Activated T-cell treated with anti-CD3 and anti-CD28 coated beads, Interleukin-2, amount 50 U/mL, for 24 hours (primary cell): ENCODE measurements at regions not wholly inside any gene's neighbourhood (a gene's known extent, or its start where the extent isn't known, plus 50 kb on each side); places are given as distances from the start of the nearest gene placed in this dataset.

Experiments used
- DNase-seq: peaks from one replicate; pipeline ENCODE4 v3.0.0-alpha.2; 2020
- H3K27ac Mint-ChIP-seq: 2 replicates; pipeline ENCODE4 v1.8.0; 2020; ENCODE audit warnings: mild to moderate bottlenecking, mixed read lengths
- H3K27me3 Mint-ChIP-seq: 2 replicates; pipeline ENCODE4 v1.8.0; 2020; ENCODE audit warnings: mixed read lengths
- H3K36me3 Mint-ChIP-seq: 2 replicates; pipeline ENCODE4 v1.8.0; 2020; ENCODE audit warnings: low read depth, mixed read lengths
- H3K4me1 Mint-ChIP-seq: 2 replicates; pipeline ENCODE4 v1.8.0; 2020; ENCODE audit warnings: low read depth, mixed read lengths
- H3K4me3 Mint-ChIP-seq: 2 replicates; pipeline ENCODE4 v1.8.0; 2020; ENCODE audit warnings: mild to moderate bottlenecking, moderate library complexity, mixed read lengths
- H3K9me3 Mint-ChIP-seq: 2 replicates; pipeline ENCODE4 v1.8.0; 2020; ENCODE audit warnings: mixed read lengths

DNA sequence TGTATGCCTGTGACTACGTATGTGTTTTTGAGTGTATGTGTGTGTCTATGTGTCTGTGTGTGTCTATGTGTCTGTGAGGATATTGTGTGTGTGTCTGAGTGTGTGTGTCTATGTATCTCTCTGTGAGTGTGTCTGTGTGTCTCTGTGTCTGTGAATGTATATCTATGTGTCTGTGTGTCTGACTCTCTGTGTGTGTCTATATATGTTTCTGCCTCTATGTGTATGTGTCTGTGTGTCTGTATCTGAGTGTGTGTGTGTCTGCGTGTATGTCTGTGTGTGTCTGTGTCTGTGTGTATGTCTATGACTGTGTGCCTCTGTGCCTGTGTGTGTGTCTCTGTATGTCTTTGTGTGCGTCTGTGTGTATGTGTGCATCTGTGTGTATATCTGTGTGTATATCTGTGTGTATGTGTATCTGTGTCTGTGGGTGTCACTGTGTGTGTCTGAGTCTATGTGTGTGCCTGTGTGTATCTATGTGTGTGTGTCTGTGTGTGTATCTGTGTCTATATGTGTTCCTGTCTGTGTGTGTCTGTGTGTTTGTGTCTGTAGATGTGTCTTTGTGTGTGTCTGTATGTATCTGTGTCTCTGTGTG, 172.7 kb downstream of the MYCN start:
- DNase-seq, result no peak
- H3K4me1 Mint-ChIP-seq, result no peaks in the 10 kb centered on the region
- H3K27ac Mint-ChIP-seq, result no peak overlapping the region
- no peaks in the 10 kb centered on the region for H3K27me3 Mint-ChIP-seq
- H3K4me3 Mint-ChIP-seq, result no peak overlapping the region
- H3K9me3 Mint-ChIP-seq, result no peaks in the 10 kb centered on the region
- H3K36me3 Mint-ChIP-seq, result no peaks in the 10 kb centered on the region

DNA sequence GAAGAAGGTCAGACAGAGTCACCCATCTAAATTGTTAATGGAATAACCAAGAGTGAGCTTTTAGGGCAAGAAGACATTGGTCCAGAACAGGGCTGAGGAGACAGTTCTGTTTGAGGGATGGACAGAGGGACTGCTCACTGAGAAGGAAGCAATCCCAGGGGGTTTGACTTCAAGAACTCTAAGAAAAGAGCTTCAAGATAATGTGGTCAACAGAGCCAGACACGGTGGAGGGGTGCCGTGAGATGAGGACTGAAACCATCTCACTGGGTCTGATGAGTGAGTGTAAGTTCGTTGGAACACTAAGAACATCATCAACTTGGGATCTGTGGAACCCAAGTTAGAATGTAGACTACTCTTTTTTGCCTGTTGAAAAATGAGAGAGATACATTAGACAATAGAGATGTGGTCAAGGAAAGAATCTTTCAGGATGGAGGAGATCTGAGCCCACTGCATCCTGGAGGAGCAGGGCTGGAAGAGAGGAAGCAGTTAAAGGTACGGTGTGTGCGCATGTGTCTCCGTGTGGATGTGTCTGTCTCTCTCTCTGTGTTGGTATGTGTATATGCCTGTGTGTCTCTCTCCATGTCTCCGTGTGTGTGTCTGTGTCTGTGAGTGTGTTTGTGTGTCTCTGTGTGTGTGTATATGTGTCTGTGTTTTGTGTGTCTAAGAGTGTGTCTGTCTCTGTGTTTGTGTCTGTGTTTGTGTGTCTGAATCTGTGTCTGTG, 172.1 kb downstream of the MYCN start:
- Mint-ChIP-seq H3K27me3 (no peaks in the 10 kb centered on the region), H3K4me1 (no peaks in the 10 kb centered on the region), H3K9me3 (no peaks in the 10 kb centered on the region), H3K4me3 (no peak overlapping the region), H3K27ac (no peak overlapping the region), H3K36me3 (no peaks in the 10 kb centered on the region)
- DNase-seq, result no peak

DNA sequence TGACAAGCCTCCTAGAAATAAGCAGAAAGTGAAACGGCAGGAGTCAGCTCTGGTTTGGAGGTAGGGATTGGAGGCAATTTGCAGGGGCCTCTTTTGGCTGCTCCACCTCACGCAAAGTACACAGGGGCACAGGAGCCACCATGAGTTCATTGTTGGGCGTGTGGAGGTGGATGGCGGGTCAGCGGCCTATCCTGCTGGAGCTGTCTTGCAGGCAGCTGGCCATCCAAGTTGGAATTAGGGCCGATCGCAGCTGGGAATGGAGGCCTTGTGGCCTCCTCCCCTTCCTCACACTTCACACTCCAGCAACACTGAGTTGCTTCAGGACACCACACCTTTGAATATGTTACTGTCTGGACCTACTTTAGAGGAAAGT, 171.5 kb downstream of the MYCN start:
- H3K36me3 Mint-ChIP-seq, result no peaks in the 10 kb centered on the region
- no peak for DNase-seq
- no peaks in the 10 kb centered on the region for H3K27me3 Mint-ChIP-seq
- H3K4me3 Mint-ChIP-seq, result no peak overlapping the region
- no peaks in the 10 kb centered on the region for H3K9me3 Mint-ChIP-seq
- H3K27ac Mint-ChIP-seq, result no peak overlapping the region
- no peaks in the 10 kb centered on the region for H3K4me1 Mint-ChIP-seq

DNA sequence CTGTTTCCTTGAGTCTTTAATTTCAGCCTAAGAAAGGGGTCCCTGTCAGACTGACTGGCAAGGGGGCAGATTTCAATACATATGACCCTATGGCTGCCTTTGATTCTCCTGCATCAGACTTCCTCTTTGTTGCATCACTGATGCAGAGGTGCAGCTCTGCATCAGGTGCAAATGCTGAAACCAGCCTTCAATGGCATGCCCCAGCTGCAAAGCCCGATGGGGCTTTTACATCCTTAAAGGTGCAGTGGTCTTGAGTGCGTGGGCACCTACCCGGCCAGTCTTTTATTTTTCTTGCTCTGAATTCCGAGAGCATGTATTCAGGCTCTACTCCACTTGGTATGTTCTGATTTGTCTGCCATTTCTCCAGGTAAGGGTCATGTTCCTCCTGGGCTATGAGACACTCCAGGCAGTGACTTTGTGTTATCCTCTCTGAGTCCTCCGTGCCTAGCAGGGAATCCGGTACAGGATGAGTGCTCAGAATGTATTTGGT, 169.5 kb downstream of the MYCN start:
- Mint-ChIP-seq H3K36me3 (no peaks in the 10 kb centered on the region), H3K4me3 (no peak overlapping the region), H3K9me3 (no peaks in the 10 kb centered on the region), H3K27me3 (no peaks in the 10 kb centered on the region), H3K27ac (no peak overlapping the region), H3K4me1 (no peaks in the 10 kb centered on the region)
- DNase-seq, result no peak

DNA sequence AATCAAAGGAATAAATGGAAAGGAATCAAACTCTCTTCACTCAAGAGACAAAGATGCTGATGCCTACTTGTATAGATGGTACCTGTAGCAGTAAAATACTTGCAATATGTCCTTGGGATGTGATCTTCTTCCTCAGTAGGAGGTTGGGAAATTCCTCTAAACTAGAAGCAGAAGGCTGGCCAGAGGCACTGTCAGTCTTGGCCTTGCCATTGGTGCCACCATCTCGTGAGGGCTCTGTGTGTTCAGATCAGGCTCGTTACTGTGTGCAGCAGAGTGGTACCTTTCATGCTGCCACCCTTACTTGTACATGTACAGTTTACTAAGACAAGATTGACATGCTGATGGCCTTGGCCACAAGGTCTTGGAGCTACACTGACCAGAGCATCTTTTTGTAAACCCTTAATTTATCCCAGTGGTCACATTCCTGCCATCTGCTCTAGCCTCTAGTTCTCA, 169.0 kb downstream of the MYCN start:
- no peaks in the 10 kb centered on the region for H3K4me1 Mint-ChIP-seq
- H3K9me3 Mint-ChIP-seq, result no peaks in the 10 kb centered on the region

DNA sequence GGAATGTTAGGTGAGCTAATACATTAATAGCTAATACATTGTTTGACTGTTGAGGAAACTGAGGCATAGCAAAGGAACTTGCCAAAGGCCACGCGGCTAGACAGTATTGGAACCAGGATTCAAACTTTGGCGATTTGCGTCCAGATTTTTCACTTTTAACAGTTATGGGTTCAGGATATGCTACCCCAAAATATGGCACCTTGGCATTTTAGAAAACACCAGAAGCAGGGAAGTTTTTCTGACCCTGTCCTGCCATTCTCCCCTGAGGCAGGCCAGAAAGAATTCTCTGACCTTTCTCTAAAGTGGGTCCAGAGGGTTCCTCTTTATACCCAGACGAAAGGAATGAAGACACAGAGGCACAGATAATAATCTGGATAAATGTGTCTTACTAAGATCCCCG, 166.9 kb downstream of the MYCN start:
- DNase-seq, result no peak
- Mint-ChIP-seq H3K9me3 (no peaks in the 10 kb centered on the region), H3K4me1 (no peaks in the 10 kb centered on the region), H3K27me3 (no peaks in the 10 kb centered on the region), H3K36me3 (no peaks in the 10 kb centered on the region), H3K4me3 (no peak overlapping the region), H3K27ac (no peak overlapping the region)

More for the DNA sequence above, 169.0 kb downstream of the MYCN start:
- Mint-ChIP-seq H3K27me3 (no peaks in the 10 kb centered on the region), H3K27ac (no peak overlapping the region), H3K36me3 (no peaks in the 10 kb centered on the region), H3K4me3 (no peak overlapping the region)
- DNase-seq, result no peak

DNA sequence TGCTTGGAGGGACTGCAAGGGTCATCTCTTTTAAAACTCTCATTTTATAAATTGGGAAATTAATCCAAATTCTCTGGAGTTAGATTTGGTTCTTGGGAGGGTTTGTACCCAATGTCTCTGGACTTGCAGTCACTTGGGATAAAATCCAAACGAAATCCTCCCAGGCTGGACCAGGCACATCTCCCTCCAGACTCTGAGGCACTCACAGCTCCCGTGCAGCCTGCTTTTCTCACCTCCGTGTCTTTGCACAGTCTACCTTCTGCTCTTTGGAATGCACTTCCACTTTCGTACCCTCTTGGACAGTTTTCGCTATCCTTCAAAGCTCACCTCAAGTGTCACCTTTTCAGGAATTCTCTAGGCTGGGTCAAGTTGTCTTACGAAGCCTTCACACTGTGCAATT, 166.3 kb downstream of the MYCN start:
- no peak overlapping the region for H3K4me3 Mint-ChIP-seq
- H3K27ac Mint-ChIP-seq, result no peak overlapping the region
- no peaks in the 10 kb centered on the region for H3K36me3 Mint-ChIP-seq
- no peak for DNase-seq
- no peaks in the 10 kb centered on the region for H3K27me3 Mint-ChIP-seq
- H3K9me3 Mint-ChIP-seq, result no peaks in the 10 kb centered on the region
- H3K4me1 Mint-ChIP-seq, result no peaks in the 10 kb centered on the region

DNA sequence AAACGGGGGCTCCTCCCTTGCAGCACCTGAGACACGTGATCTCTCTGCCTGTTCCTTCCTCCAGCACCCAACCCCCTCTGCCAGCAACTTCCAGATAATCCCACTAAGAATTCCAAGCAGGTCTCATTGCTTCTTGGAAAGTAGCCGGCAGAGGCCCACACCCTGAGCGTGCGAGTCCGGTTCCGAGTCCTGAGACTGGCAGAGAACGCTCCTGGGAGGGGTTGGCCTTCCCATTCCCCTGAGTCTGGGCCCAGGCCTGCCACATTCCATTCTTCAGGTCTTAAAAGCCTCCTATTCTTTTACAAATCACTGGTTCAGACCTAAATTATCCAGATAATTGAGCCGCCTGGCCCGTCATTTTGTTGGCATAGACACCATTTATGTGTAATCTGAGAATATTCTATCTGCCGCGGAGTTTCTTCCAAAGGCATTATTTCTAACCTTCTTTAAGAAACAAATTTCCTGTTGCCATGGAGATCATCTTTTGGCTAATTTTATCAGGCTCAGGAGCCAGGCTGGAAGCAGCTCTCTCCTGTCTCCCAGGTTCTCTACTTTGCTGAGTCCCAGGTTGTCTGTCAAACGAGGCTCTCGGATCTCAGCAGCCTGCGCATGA, 165.4 kb downstream of the MYCN start:
- Mint-ChIP-seq H3K9me3 (no peaks in the 10 kb centered on the region), H3K4me3 (no peak overlapping the region), H3K27me3 (no peaks in the 10 kb centered on the region), H3K4me1 (no peaks in the 10 kb centered on the region), H3K27ac (no peak overlapping the region), H3K36me3 (no peaks in the 10 kb centered on the region)
- no peak for DNase-seq

DNA sequence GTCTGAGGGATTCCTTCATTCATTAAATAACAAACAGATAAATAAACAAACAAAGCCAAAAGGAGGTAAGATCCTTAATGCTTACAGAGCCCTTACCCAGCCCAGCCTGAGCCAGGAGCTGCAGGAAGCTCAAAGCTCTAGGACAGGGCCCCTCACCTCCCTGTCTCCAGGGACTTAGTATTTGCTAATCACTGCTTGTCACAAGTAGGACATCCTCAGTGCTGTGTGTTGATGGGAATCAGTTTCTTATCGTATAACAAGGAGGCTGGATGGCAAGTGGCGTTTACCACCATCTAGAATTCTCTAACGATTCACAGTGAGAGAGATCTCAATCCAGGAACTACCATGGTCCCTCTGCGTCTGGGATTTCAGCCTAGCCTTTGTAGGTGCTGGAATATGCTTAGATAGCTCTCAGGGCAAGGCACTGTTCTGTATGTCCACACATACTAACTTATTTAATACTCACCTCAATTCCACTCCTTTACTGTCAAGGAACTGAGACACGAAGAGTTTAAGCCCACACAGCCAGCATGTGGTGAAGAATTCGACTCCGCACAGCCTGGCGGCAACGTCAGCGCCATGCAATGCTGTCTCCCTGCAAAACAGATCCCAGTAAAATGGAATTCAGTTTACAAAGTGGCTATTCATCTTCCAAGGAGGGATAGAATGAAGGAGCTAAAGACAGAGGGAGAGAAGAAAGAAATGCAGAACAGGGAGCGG, 164.8 kb downstream of the MYCN start:
- no peaks in the 10 kb centered on the region for H3K27me3 Mint-ChIP-seq
- no peak overlapping the region for H3K4me3 Mint-ChIP-seq
- no peaks in the 10 kb centered on the region for H3K4me1 Mint-ChIP-seq
- no peaks in the 10 kb centered on the region for H3K9me3 Mint-ChIP-seq
- H3K36me3 Mint-ChIP-seq, result no peaks in the 10 kb centered on the region
- DNase-seq, result no peak
- no peak overlapping the region for H3K27ac Mint-ChIP-seq

DNA sequence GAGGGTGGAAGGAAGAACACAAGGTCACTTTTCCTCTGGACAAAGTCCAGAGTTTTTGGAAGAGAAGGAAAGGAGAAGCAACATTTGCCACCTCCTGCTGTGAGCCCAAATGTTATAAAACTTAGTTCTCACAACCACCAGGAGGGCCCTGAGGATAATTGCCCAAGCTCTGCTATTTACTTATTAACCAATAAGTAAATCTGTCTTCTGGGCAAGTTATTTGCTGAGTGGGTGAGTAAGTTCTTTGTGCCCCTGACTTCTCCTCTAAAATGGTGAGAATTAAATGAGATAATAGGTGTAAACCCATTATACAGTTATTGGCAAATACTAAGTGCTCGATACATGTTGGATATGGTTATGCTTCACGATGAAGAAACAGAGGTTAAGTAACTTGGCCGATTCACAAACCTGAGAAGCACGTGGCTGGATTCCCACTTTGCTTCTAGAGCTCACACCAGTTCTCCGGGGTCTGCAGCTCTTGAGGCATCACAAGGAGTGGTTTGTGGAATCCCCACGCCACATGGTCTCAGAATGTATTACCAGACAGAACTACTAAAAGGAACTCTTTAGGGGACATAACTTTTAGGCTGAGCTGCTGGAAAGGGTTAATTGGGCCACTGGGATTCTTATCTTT, 164.1 kb downstream of the MYCN start:
- DNase-seq, result no peak
- Mint-ChIP-seq H3K4me1 (no peaks in the 10 kb centered on the region), H3K9me3 (no peaks in the 10 kb centered on the region), H3K4me3 (no peak overlapping the region), H3K27ac (no peak overlapping the region), H3K27me3 (no peaks in the 10 kb centered on the region), H3K36me3 (no peaks in the 10 kb centered on the region)

DNA sequence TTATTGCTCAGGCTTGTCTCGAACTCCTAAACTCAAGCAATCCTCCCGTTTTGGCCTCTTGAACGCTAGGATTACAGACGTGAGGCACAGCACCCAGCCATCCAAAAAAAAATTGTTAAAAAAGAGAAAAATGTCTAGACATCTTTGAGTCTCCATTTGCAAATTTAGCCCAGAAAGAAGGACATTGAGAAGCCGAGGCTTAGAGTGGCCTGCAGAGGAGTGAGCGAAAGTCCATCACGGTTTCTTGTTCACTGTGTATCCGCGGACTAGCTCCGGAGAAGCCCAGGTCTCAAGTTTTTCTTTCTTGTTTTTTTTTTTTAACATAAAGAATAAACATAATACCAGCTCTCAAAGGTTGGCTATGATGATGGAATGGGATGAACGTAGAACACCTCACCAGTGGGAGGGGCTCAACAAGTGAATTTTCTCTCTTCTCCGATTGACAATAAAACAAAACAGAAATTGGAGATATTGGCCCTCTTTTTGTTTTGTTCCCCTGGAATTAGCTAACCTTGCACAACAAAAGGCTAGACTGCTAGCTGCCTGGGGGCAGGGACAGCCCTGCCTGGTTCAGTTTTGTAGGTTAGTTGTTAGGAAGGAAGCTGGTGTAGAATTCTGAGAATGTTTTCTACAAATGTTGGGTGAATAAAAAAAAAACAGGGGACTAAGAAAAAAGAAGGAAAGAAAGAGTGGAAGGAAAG, 163.4 kb downstream of the MYCN start:
- Mint-ChIP-seq H3K27ac (no peak overlapping the region), H3K27me3 (no peaks in the 10 kb centered on the region), H3K4me3 (no peak overlapping the region), H3K36me3 (no peaks in the 10 kb centered on the region), H3K9me3 (no peaks in the 10 kb centered on the region), H3K4me1 (no peaks in the 10 kb centered on the region)
- DNase-seq, result no peak

DNA sequence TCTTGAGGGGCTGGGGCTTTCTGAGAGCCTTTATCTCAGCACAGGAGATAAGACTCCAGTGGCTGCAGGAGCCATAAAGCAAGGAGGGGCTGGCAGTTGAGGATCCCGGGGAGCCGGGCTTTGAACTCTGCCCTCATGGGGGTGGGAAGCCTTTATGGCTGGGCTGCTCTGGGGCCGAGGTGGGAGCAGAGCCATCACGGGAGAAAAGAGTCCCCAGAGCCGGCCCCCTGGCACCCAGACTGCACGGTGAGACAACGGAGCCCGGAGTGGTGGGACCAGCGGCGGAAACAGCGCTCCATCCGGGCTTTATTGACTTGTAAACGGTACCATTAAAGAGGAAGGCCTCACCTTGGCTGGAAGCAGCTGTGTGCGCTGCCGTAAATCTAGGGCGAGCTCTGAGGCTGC, 162.6 kb downstream of the MYCN start:
- no peak for DNase-seq

DNA sequence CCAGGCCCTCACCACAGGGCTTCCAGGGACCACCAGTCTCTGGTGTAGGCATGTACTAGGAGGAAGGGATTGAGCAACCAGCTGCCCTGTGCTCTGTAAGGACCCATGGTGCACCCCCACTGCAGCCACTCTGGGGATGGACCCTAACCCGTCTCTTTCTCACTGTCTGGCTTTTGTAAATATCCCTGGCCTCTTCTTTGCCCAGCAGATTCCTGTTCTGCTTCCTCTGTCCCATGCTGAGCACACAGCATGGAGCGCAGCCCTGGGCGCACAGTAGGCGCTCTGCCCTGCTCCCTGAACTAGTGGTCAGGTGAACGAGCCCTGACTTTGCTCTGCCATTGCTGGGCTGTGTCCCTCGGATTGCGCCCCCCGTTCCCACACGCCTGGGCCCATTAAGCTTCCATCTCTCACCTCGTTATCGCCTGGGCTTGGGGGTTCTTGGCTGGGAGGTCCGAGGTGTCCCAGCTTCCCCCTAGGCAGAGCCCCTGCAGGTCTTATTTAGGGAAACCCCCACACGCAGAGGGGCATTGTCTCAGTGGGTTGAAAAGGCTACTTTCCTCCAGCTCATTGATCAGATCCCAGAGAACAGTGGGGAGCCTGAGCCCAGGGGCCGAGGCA, 162.1 kb downstream of the MYCN start:
- no peaks in the 10 kb centered on the region for H3K27me3 Mint-ChIP-seq
- H3K4me1 Mint-ChIP-seq, result no peaks in the 10 kb centered on the region
- DNase-seq, result no peak
- no peak overlapping the region for H3K4me3 Mint-ChIP-seq
- no peaks in the 10 kb centered on the region for H3K9me3 Mint-ChIP-seq
- H3K27ac Mint-ChIP-seq, result no peak overlapping the region
- H3K36me3 Mint-ChIP-seq, result no peaks in the 10 kb centered on the region

More for the DNA sequence above, 162.6 kb downstream of the MYCN start:
- Mint-ChIP-seq H3K27me3 (no peaks in the 10 kb centered on the region), H3K4me1 (no peaks in the 10 kb centered on the region), H3K9me3 (no peaks in the 10 kb centered on the region), H3K27ac (no peak overlapping the region), H3K36me3 (no peaks in the 10 kb centered on the region), H3K4me3 (no peak overlapping the region)

DNA sequence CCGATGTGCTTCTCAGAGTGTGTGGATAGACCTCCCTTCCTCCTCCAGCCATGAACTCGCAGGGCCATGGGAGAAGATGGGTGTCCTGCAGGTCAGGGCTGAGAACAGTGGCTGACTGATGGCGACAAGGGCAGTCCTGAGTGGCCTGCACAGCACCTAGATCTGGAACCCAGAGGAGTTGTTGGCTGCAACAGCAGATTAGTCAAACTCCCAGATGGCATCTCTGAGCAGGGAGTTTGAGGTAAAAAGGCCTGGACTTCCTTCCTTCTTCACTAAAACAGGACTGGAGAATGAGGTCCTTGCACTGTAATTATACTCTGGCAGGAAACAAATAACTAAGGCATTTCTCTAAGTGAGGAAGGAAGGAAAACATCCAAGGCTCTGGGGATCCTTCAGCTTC, 160.8 kb downstream of the MYCN start:
- Mint-ChIP-seq H3K27me3 (no peaks in the 10 kb centered on the region), H3K27ac (no peak overlapping the region), H3K4me1 (no peaks in the 10 kb centered on the region), H3K4me3 (no peak overlapping the region), H3K36me3 (no peaks in the 10 kb centered on the region), H3K9me3 (no peaks in the 10 kb centered on the region)
- no peak for DNase-seq
